Activated CD4-positive, alpha-beta T cell treated with anti-CD3 and anti-CD28 coated beads, Interleukin-2, amount 10 ng/mL, durations not matched to agents 7 days and 5 days (primary cell): ENCODE measurements at regions not wholly inside any gene's neighbourhood (a gene's known extent, or its start where the extent isn't known, plus 50 kb on each side); places are given as distances from the start of the nearest gene placed in this dataset. TPM values are rescaled to one million over a fixed set of nuclear protein-coding genes. Genes with fewer than 3 reads are reported as not detected.

Experiments
- CTCF ChIA-PET: fragments of 350-600 bp; sonication (Branson Sonifier 250); formaldehyde crosslinking; loops from one replicate; lab custom pipeline; 2021; ENCODE audit warnings: antibody characterized with exemption; lab: Charles Lee
- POLR2A ChIA-PET: fragments of 350-600 bp; sonication (Branson Sonifier 250); formaldehyde crosslinking; loops from one replicate; lab custom pipeline; 2021; ENCODE audit warnings: antibody characterized with exemption; lab: Charles Lee
- DNase-seq: peaks from one replicate; pipeline ENCODE4 v3.0.0-alpha.2; 2020
- H3K27ac Mint-ChIP-seq: one replicate; pipeline ENCODE4 v1.8.0; 2021; ENCODE audit warnings: mild to moderate bottlenecking, moderate library complexity, mixed read lengths
- H3K27me3 Mint-ChIP-seq: one replicate; pipeline ENCODE4 v1.8.0; 2021; ENCODE audit warnings: mixed read lengths
- H3K36me3 Mint-ChIP-seq: one replicate; pipeline ENCODE4 v1.8.0; 2021; ENCODE audit warnings: low read depth, mixed read lengths
- H3K4me1 Mint-ChIP-seq: one replicate; pipeline ENCODE4 v1.8.0; 2021; ENCODE audit warnings: mixed read lengths
- H3K4me3 Mint-ChIP-seq: one replicate; pipeline ENCODE4 v1.8.0; 2021; ENCODE audit warnings: mild to moderate bottlenecking, moderate library complexity, mixed read lengths
- H3K9me3 Mint-ChIP-seq: one replicate; pipeline ENCODE4 v1.8.0; 2021; ENCODE audit warnings: mixed read lengths
- microRNA-seq: library from miRNA; unstranded; fragments of <30 nt; microRNA quantifications from one replicate; pipeline ENCODE4 v1.2.0, GENCODE V29; 2021; ENCODE audit warnings: borderline microRNAs expressed, borderline replicate concordance

GRCh38 chr11:43589601-43590250 lies 90.8 kb upstream of the HSD17B12 start:
- POLR2A ChIA-PET: no interaction called here
- CTCF ChIA-PET: no interaction called here
- Mint-ChIP-seq H3K27ac (no peak overlapping the region), H3K4me3 (no peak overlapping the region), H3K4me1 (no peaks in the 10 kb centered on the region), H3K27me3 (peaks cover 42% of the 10 kb centered on the region), H3K9me3 (no peaks in the 10 kb centered on the region), H3K36me3 (no peaks in the 10 kb centered on the region)
- no peak for DNase-seq

- CTCF ChIA-PET: no interaction called here
- no peak overlapping the region for H3K27ac Mint-ChIP-seq
- no peak for DNase-seq
These were observed 79.0 kb upstream of the HSD17B12 start for GRCh38 chr11:43601511-43601910.

GRCh38 chr11:43602670-43603069 lies 77.9 kb upstream of the HSD17B12 start:
- no peak overlapping the region for H3K27ac Mint-ChIP-seq
- no peaks in the 10 kb centered on the region for H3K9me3 Mint-ChIP-seq
- no peaks in the 10 kb centered on the region for H3K4me1 Mint-ChIP-seq
- no peak for DNase-seq
- CTCF ChIA-PET: no interaction called here
- no peaks in the 10 kb centered on the region for H3K36me3 Mint-ChIP-seq
- peaks cover 19% of the 10 kb centered on the region for H3K27me3 Mint-ChIP-seq
- no peak overlapping the region for H3K4me3 Mint-ChIP-seq
- POLR2A ChIA-PET: no interaction called here

More at GRCh38 chr11:43601511-43601910, 79.0 kb upstream of the HSD17B12 start:
- Mint-ChIP-seq H3K4me3 (no peak overlapping the region), H3K4me1 (no peaks in the 10 kb centered on the region), H3K27me3 (peaks cover 16% of the 10 kb centered on the region), H3K36me3 (no peaks in the 10 kb centered on the region), H3K9me3 (no peaks in the 10 kb centered on the region)
- POLR2A ChIA-PET: no interaction called here

- Mint-ChIP-seq H3K4me3 (no peak overlapping the region), H3K27ac (no peak overlapping the region), H3K9me3 (peaks cover 17% of the 10 kb centered on the region), H3K4me1 (no peaks in the 10 kb centered on the region), H3K27me3 (peaks cover 15% of the 10 kb centered on the region), H3K36me3 (no peaks in the 10 kb centered on the region)
- ChIA-PET CTCF (no interaction called here), POLR2A (no interaction called here)
- DNase-seq: no peak
These were observed 66.3 kb upstream of the HSD17B12 start for GRCh38 chr11:43614214-43614613.

- no peaks in the 10 kb centered on the region for H3K36me3 Mint-ChIP-seq
- H3K9me3 Mint-ChIP-seq: peaks cover 7% of the 10 kb centered on the region
- CTCF ChIA-PET: no interaction called here
- no peak for DNase-seq
- peaks cover 21% of the 10 kb centered on the region for H3K27me3 Mint-ChIP-seq
- H3K27ac Mint-ChIP-seq: no peak overlapping the region
- no peaks in the 10 kb centered on the region for H3K4me1 Mint-ChIP-seq
- H3K4me3 Mint-ChIP-seq: no peak overlapping the region
- POLR2A ChIA-PET: interaction anchor here (0.5 kb wide), 1 partner anchor 60 kb away, joined by 3 read pairs; the partner anchor contains the start of gene HSD17B12
These were observed 60.6 kb upstream of the HSD17B12 start for GRCh38 chr11:43619863-43620505.

GRCh38 chr11:43626798-43627197 lies 53.7 kb upstream of the HSD17B12 start:
- Mint-ChIP-seq H3K4me3 (no peak overlapping the region), H3K27ac (no peak overlapping the region), H3K27me3 (peaks cover 31% of the 10 kb centered on the region), H3K36me3 (no peaks in the 10 kb centered on the region), H3K9me3 (no peaks in the 10 kb centered on the region), H3K4me1 (no peaks in the 10 kb centered on the region)
- ChIA-PET POLR2A (no interaction called here), CTCF (no interaction called here)
- DNase-seq: no peak

Small RNA genes lying in the stretch of these regions (microRNA-seq; reads per million reads assigned to microRNA genes)
- gene MIR129-2 (not detected), gene MIR670 (not detected)
